NCI-H2081 (cell line): ENCODE measurements at regions not wholly inside any gene's neighbourhood (a gene's known extent, or its start where the extent isn't known, plus 50 kb on each side); places are given as distances from the start of the nearest gene placed in this dataset.
A peak's percentile ranks its signal among the peaks of the same experiment; 100 is the strongest.

ENCODE experiments used
- DNase-seq, 2 experiments: peaks; one replicate each; lab custom pipeline; 2025; lab: John Stamatoyannopoulos, UW

DNA sequence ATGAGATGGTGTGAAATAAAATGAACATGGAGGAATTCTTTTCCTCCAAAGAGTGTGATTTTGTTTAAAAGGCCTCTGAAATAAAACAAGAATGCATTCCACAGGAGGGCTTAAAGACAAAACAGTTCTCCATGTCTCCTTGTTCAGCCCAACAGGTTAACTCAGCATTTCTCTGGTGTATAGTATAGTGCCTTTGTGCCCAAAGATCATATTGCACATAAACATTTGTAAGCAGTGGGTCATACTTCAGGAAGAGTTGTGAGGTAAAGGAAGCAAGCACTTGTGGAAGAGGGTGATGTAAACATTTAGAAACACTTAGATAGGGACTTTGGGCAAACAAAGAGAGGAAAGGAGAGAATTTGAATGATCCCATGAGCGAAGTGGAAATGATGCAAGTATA, 433.9 kb downstream of the SIPA1L2 start:
- no peak for DNase-seq

GRCh38 chr1:232194424-232194823, 435.5 kb downstream of the SIPA1L2 start:
- no peak for DNase-seq

DNA sequence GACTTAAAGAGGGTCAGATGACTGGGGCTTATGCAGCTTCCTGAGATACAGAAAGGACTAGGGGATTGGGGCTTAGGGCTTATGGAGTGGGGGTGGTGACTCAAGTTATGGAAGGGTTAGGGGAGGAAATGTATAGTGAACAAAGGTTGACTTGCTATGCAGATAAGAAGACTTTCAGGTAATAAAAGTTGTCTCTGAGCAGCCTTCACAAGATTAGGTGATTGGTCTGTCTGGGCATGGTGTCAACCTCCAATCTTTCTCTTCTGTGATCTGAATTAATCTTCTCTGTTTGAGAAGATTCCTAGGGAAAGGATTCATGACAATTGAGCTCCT, 436.5 kb downstream of the SIPA1L2 start:
- DNase-seq: no peak

DNA sequence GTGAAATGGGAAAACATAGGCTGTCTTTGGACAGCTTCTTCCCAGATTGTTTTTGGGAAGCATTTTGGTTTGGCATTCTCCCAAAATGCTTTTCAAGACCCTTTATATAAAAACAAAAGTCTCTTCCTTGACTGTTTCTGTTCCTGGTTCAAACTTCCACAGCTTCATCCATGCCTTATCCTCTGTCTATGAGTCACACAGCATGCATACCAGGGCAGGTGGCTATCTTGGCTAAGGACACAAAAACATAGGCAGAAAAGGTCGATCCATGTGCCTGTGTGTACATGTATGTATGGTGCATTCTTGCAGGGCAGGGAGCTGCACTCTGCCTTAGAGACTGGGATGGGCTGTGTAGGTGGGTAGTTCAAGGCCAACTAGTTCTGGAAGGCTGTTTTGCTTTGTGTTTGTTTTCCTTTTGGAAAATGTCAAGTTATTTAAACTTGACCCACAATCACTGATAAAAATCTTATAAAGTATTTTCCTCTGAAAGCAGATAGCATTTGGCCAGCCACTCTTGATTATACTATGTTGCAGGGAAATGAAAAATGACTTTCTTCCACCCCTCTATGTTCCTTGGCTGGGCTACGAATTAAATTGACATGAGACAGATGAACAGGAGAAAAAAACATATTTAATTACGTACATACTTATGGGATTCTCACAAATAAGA, 437.0 kb downstream of the SIPA1L2 start:
- no peak for DNase-seq

DNA sequence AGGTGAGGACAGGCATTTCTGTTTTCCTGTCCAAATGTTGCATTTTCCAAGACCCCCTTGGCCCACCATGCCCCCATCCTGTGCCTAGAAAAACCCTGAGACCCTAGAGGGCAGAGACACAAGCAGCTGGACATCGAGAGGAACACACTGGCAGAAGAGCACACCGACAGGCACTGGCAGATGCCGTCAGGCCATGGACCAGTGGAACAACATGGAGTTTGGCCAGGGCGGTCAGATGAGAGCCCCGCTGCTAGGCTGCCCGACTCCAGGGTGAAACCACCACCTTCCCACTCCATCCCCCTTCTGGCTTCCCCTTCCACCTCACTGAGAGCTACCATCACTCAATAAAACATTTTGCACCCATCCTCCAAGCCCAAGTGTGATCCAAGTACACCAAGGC, 438.4 kb downstream of the SIPA1L2 start:
- DNase-seq: no peak

GRCh38 chr1:232188318-232188717, 441.6 kb downstream of the SIPA1L2 start:
- DNase-seq: no peak

DNA sequence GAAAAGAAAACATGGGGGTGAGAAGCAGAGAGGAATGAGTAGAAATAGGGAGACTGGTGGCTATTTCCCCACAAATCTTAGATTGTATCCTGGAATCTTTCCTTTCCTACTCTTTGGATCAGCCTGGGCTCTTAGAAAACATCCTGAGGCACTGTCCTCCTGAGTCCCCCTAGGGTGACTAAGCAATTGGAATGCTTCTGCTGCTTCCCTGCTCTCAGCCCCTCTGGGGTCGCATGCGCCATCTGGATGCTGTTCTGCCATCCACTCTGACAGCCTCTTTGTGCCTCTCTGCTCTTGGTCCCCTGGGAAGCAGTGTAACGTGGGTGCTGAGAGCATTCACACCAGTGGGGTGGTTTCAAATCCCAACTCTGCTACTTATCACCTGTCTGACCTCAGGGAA, 443.0 kb downstream of the SIPA1L2 start:
- DNase-seq: no peak

DNA sequence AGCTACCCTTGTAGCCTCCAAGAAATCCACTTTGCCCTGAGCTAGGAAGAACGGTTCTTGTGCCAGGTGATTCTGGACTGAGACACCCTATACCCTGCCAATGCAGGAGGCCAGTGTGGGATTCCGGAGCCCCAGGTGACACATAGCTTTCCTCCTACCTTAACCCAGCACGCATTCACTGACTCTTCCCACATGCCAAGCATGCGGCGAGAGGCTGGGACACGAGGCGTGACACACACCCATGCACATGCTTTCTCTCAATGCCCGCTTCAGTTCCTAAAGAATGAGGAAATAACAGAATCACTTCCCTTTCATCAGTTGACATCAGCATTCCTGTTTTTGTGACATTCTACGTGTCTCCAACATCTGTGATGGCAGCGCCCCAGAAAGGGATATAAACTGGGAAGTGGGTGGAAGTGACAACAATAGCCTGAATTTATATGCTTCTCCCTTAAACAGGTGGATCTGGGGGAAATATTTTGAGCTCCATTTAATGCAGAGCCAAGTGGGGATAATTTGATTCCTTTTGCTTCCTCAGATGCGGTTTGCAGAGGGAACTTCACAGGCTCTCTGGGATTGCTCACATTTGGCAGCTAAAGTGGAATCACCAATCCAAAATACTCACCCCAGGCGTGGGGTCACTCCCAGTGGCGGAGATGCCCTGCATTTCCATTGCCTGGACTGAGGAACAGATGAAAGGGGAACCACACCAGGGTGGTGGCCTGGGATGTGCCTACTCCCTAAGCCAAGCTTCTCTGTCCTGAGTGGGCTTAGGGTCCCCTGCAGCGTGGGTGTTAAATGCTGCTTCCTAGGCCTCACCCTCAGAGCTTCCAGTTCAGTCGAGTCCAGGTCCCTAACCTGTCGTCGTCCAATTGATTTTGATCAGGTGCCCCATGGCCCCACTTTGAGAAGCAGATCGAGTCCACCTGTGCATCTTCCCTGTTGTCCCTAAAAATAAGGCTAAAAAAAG, 445.1 kb downstream of the SIPA1L2 start:
- no peak for DNase-seq

GRCh38 chr1:232183802-232184201, 446.1 kb downstream of the SIPA1L2 start:
- DNase-seq: no peak

DNA sequence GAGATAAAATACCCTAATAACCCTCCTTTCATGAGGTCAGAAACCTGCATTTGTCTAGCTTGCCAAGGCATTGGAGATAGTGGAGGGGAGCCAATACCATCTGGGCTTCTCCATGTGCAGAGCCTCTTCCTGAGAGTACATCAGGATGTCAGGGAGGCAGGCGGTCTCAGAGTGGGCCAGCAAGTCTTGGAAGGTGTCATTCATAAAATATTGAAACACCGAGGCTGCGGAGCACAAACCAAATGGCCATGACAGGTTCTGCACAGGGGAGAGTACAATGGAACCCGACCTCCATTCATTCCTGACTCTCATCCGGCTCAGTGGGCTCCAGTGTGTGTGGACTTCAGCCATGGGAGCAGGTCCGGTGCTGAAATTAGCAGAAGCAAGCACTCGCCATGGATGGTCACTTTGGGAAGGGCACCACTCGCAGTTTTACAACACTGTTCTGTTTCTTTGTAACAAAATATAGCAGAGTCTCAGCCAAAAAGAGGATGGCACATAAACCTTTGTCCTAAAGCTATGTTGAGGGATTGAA, 446.6 kb downstream of the SIPA1L2 start:
- no peak for DNase-seq

GRCh38 chr1:232182236-232182635, 447.7 kb downstream of the SIPA1L2 start:
- DNase-seq: no peak

DNA sequence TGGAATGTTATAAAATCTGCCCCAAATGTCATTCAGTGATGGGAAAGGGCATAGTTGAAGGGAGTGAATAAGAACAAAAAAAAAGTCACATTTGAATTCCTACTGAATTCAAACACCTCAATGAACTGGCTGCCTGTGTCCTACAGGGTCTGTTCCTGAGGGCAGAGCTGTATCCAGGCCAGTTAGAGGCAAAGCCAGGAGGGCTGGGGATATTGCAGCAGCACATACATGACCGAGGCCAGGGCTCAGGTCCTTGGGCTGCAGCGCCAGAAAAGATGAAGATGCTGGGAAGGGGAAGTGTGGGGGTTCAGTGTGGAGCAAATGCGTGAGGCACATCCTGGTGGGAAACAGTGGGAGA, 449.2 kb downstream of the SIPA1L2 start:
- no peak for DNase-seq

DNA sequence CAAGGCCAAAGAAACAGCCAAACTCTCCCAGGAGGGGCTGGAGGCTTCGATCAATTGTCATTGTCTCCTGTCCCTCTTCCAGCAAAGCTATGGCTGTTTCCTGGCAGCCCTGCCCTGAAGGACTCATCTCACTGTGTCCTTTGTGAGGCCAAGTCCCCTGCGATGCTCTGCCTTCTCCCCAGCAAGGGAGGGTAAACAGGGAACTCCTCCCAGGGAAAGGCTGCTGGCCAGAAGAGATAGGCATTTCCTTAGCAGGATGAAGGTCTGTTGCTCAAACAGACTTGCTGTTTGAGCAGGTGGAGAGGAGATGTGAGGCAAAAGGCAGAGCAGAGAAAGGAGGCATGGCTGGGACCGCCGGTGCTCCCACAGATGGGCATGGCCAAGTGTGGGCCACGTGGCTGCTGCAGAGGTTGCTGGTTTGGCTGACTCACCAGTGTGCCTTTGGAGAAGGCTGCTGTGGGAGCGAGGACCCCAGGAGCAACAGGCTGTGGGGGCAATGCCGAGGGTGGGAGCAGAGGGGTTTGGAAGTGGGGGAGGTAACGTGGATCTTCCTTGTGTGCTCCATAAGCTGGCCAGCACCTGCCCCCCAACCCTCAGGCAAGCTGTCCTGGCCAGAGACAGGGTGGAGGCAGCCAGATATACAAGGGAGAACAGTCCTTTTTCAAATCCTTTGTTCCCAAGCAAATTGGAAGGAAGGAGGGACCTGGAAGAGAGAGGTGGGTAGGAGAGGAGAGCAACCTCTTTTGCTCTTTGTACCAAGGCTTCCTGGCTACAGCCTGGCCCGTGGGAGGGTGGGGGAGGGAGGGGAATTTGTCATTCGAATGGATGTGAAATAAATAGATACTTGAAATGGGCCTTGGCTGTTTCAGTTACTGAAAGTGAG, 449.8 kb downstream of the SIPA1L2 start:
- no peak for DNase-seq

DNA sequence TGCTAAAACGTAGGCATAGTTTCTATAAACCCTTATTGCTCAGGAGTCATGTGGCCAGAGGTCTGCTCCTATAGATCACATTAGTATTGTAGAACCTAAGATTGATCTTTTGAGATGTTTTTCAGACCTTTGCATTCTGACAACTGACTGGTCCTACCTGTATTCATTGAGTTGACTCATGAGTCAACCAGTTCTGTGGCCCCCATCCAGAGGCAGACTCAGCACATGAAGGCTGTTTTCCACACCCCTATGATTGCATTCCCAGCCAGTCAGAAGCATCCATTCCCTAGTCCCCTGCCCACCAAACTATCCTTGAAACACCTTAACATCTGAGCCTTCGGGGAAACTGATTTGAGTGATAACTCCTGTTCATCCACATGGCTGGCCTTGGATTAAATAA, 451.7 kb downstream of the SIPA1L2 start:
- no peak for DNase-seq

DNA sequence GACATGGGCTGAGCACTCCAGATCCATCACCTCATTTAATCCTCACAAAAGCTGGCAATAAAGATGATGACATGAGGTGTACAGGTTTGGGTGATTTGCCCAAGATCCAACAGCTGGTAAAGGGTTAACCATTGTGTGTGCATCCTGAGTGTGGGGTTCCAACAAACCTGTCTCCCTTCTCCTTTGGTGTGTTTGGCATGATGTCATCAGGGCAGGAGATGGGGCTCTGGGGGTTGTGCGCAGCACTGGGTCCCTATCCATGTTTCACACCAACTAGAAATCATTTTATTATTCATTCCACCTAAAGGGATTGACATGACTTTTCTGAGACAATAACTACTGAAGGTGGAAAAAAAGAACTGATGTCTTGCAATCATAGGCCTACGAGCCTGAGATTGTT, 452.5 kb downstream of the SIPA1L2 start:
- DNase-seq: no peak

- no peak for DNase-seq
Measured at GRCh38 chr1:232176222-232176621, 453.7 kb downstream of the SIPA1L2 start.

DNA sequence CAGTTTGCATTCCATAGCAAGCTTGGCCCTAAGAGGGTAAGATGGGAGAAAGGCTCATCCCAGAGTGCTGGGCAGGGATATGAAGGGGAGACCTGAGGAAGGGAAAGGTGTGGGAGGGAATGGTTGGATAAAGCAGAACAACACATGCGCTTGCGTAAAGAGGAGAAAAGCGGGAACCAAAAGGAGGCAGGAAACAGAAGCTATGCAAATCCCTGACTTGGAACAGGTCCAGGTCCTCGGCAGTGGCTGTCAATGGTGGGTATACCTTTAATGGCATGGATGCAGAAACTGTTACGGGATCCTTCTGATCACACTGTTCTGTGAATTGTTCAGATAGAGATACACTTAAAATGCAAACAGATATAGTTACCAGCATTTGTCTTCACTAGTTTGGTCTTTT, 455.6 kb downstream of the SIPA1L2 start:
- DNase-seq: peak in 1 of 2 experiments; percentile 23

- DNase-seq: no peak
Measured at GRCh38 chr1:232172563-232172962, 457.4 kb downstream of the SIPA1L2 start.

DNA sequence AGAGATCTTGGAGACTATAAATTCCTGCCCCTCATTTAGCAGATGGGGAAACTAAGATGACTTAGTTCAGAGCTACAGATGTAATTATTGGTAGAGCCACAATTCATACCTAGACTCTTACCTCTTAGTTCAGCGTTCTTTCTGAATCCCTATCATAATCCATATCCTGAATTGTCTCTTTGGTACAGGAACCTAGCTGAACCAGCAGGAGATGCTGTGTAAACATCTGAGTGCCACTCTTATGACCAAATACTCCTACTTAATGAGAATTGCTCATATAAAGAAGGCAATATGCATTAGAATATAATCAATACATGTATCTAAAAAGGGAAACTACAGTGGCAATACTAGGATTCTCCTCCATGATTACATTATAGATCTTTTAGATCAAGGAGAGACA, 459.0 kb downstream of the SIPA1L2 start:
- no peak for DNase-seq

- DNase-seq: no peak
Measured at GRCh38 chr1:232169436-232169835, 460.5 kb downstream of the SIPA1L2 start.

DNA sequence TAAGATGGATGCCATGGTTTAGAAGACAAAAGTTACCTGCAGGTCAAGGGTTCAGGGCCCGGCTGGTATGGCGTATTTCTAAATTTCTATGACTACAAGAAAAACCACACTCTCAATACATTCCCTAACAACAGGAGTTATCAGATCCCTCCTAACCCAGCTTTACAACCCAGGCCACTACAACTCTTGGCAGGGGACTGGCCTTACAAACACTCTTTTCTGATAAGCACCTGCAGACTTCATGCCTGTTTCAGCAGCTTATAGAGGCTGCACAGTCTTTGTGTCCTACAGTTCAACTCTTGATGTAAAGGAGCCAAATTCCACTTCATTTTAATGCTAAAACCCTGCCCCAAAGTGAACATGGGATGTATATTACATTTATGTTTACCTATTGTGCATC, 461.4 kb downstream of the SIPA1L2 start:
- DNase-seq: no peak

GRCh38 chr1:232166942-232167341, 463.0 kb downstream of the SIPA1L2 start:
- DNase-seq: no peak
